Breast epithelium (tissue), 4 donors: ENCODE measurements at regions not wholly inside any gene's neighbourhood (a gene's known extent, or its start where the extent isn't known, plus 50 kb on each side); places are given as distances from the start of the nearest gene placed in this dataset.
"Not testable (repeated sequence)": the region's sequence is repeated elsewhere in the genome, so short reads cannot be mapped to it uniquely, and the experiment has no call there.

ENCODE experiments used
- DNase-seq, 2 donors: peaks; one replicate each; pipeline ENCODE4 v3.0.0-alpha.2; 2019; ENCODE audit warnings: low spot score in 2 of 2
- H3K27ac ChIP-seq, 2 donors: fragments of 200-600 bp; sonication (generic) in 1 of 2; one replicate each; pipeline ENCODE4 v1.5.1; 2016 to 2019; ENCODE audit warnings: mild to moderate bottlenecking in 1 of 2
- H3K27me3 ChIP-seq, 2 donors: fragments of 200-600 bp; sonication (generic) in 1 of 2; one replicate each; pipeline versions ENCODE4 v1.5.1 to v1.6.0; 2017 to 2019; ENCODE audit warnings: control low read depth in 1 of 2, mild to moderate bottlenecking in 1 of 2
- H3K36me3 ChIP-seq: fragments of 200-600 bp; one replicate; pipeline ENCODE4 v1.5.1; 2019
- H3K4me1 ChIP-seq, 2 donors: fragments of 200-600 bp; sonication (generic); one replicate each; pipeline ENCODE4 v1.5.1; 2016 to 2019; ENCODE audit warnings: control low read depth in 1 of 2
- H3K4me3 ChIP-seq, 3 donors: fragments of 200-600 bp; sonication (generic); 1 replicate in 2 of 3; 2 replicates in 1 of 3; pipeline ENCODE4 v1.5.1; 2016 to 2019; ENCODE audit warnings: mild to moderate bottlenecking in 3 of 3, moderate library complexity in 2 of 3
- H3K9me3 ChIP-seq, 2 donors: fragments of 200-600 bp; sonication (generic) in 1 of 2; one replicate each; pipeline ENCODE4 v1.5.1; 2016 to 2019; ENCODE audit warnings: control low read depth in 1 of 2
- POLR2A ChIP-seq: fragments of 450-650 bp; IDR thresholded peaks from one replicate; pipeline ENCODE4 v1.6.1; 2016; ENCODE audit warnings: antibody characterized with exemption, mild to moderate bottlenecking, moderate library complexity
- POLR2AphosphoS5 ChIP-seq, 3 donors: sonication (generic); formaldehyde crosslinking; IDR thresholded peaks; one replicate each; pipeline ENCODE4 v1.6.1; 2017; ENCODE audit warnings: antibody characterized with exemption in 3 of 3
- intact Hi-C: fragments of 100-400 bp; cut with DNase I; formaldehyde crosslinking; loops from one replicate; pipeline ENCODE4 v1.15.1; 2023; ENCODE audit warnings: low total_unique reads
- TF ChIP-seq, protein P1 (sequence below), 3 donors: fragments of 450-650 bp; IDR thresholded peaks; one replicate each; pipeline ENCODE4 v1.5.1; 2016 to 2017; ENCODE audit warnings: antibody characterized with exemption in 3 of 3, mild to moderate bottlenecking in 3 of 3, moderate library complexity in 3 of 3

DNA sequence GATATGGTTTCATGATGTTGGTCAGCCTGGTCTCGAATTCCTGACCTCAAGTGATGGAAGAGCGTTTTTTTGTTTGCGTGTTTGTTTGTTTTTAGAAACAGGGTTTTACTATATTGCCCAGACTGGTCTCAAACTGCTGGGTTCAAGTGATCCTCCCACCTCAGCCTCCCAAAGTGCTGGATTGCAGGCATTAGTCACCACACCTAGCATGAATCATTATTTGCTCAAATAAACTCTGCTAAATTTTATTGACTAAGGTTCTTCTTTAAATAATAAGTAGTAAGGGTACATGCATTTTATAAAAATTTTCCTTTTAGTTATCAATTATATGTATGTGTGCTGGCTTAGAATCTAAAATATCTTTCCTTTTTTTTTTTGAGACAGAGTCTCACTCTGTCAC, 52.9 kb downstream of the ZBTB9 start:
- H3K9me3 ChIP-seq = no peaks in the 10 kb centered on the region
- no peak overlapping the region for H3K27ac ChIP-seq
- H3K27me3 ChIP-seq = no peaks in the 10 kb centered on the region
- intact Hi-C loops = no loop called here
- H3K4me3 ChIP-seq = no peak overlapping the region
- no peaks in the 10 kb centered on the region for H3K36me3 ChIP-seq
- DNase-seq = no peak
- no peaks in the 10 kb centered on the region for H3K4me1 ChIP-seq
- TF ChIP-seq, protein P1, sequence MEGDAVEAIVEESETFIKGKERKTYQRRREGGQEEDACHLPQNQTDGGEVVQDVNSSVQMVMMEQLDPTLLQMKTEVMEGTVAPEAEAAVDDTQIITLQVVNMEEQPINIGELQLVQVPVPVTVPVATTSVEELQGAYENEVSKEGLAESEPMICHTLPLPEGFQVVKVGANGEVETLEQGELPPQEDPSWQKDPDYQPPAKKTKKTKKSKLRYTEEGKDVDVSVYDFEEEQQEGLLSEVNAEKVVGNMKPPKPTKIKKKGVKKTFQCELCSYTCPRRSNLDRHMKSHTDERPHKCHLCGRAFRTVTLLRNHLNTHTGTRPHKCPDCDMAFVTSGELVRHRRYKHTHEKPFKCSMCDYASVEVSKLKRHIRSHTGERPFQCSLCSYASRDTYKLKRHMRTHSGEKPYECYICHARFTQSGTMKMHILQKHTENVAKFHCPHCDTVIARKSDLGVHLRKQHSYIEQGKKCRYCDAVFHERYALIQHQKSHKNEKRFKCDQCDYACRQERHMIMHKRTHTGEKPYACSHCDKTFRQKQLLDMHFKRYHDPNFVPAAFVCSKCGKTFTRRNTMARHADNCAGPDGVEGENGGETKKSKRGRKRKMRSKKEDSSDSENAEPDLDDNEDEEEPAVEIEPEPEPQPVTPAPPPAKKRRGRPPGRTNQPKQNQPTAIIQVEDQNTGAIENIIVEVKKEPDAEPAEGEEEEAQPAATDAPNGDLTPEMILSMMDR (IDR thresholded peaks at IDR 0.05) = no peak

DNA sequence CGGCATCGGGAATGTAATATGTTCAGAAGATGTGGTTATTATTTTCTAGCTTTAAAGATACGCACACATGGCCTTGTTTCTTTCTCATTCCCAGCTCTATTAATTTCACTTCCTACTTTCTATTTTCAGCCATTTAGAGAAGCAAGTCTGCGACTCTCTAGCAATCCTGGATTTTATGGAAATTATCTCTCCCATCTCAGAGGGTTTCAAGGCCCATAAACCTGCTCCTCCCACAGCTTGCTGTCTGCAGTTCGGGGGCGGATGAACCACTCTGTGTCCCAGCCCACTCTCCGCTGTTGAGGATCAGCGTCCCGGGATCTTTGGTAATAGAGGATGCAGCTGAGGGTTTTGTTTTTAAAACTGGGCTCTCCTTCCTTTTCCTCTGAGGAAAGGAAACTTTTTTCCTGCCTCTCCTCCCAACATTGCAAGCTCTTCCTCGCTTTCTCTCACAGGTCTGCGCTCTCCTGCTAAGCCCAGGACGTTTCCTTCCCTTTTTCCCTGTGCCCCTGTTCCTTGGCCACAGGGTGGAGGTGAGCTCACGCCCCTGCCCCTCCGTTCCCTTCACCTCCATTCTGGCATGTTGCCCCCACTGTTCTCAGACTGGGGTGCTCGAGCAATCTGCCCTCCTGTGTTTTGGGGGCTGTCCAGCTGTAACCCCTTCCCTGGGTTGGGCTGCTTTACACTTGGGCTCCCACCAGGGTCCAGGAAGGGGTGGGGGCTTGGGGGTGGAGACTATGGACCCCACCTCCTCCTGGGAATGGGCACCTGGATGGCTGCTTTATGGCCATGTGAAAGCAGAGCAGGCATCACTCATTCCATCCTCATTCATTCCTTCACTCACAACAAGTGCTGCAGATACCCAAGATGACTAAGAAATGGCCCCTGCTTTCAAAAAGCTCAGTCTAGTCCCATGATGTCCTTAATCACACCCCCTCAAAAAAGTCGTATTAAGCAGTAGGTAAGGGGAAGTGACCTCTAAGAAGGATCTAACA, 54.9 kb downstream of the ZBTB9 start:
- TF ChIP-seq, protein P1 (IDR thresholded peaks at IDR 0.05) = no peak
- TF ChIP-seq POLR2A = no peak
- TF ChIP-seq POLR2AphosphoS5 (IDR thresholded peaks at IDR 0.05) = no peak
- Histone ChIP-seq H3K36me3 (no peaks in the 10 kb centered on the region), H3K27ac (no peak overlapping the region), H3K27me3 (no peaks in the 10 kb centered on the region), H3K9me3 (no peaks in the 10 kb centered on the region), H3K4me3 (peak overlapping the region; percentile 7 to 47 (median 20)), H3K4me1 (no peaks in the 10 kb centered on the region)
- no peak for DNase-seq
- intact Hi-C loops = no loop called here

DNA sequence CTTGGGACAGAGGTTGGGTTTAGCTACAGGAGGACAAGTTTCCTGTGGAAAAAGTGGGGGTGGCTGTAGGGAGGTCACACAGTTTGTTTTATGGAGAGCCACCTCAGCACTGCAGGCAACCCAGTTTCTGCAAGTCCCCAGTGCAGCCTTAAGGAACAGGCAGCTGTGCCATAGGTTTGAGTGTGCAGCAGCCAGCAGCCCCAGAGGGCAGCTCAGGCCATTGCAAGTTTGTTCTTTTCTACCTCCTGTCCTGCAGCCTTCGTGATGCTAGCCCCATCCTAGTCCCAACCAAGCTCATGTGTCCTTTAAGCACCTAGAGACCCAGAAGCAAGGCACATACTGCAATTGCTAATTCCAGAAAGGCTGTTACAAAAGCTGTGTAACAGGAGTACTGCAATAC, 58.8 kb downstream of the ZBTB9 start:
- intact Hi-C loops = no loop called here
- no peaks in the 10 kb centered on the region for H3K27me3 ChIP-seq

DNA sequence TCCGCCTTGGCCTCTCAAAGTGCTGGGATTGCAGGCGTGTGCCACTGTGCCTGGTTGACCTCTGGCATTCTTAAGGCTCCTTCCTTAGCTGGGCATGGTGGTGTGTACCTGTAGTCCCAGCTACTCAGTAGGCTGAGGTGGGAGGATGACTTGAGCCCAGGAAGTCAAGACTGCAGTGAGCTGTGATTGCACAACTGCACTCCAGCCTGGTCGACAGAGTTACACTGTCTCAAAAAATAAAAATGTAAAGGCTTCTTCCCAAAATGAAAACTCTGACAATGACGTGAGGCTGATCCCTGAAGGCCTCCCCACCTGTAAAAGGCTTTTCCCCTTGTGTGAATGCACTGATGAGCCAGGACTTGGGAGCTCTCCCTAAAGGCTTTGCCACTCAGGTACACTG, 62.4 kb downstream of the ZBTB9 start:
- H3K27me3 ChIP-seq = no peaks in the 10 kb centered on the region
- H3K36me3 ChIP-seq = no peaks in the 10 kb centered on the region
- H3K9me3 ChIP-seq = no peaks in the 10 kb centered on the region
- no peak overlapping the region for H3K4me3 ChIP-seq
- intact Hi-C loops = no loop called here
- H3K4me1 ChIP-seq = no peaks in the 10 kb centered on the region
- H3K27ac ChIP-seq = no peak overlapping the region
- DNase-seq = no peak
- TF ChIP-seq, protein P1 (IDR thresholded peaks at IDR 0.05) = no peak
- TF ChIP-seq POLR2AphosphoS5 (IDR thresholded peaks at IDR 0.05) (no peak), POLR2A (no peak)

More for the DNA sequence above, 58.8 kb downstream of the ZBTB9 start:
- TF ChIP-seq POLR2A (no peak), POLR2AphosphoS5 (IDR thresholded peaks at IDR 0.05) (no peak)
- TF ChIP-seq, protein P1 (IDR thresholded peaks at IDR 0.05) = no peak
- Histone ChIP-seq H3K9me3 (no peaks in the 10 kb centered on the region), H3K4me1 (no peaks in the 10 kb centered on the region), H3K36me3 (no peaks in the 10 kb centered on the region), H3K27ac (no peak overlapping the region), H3K4me3 (no peak overlapping the region)
- no peak for DNase-seq

DNA sequence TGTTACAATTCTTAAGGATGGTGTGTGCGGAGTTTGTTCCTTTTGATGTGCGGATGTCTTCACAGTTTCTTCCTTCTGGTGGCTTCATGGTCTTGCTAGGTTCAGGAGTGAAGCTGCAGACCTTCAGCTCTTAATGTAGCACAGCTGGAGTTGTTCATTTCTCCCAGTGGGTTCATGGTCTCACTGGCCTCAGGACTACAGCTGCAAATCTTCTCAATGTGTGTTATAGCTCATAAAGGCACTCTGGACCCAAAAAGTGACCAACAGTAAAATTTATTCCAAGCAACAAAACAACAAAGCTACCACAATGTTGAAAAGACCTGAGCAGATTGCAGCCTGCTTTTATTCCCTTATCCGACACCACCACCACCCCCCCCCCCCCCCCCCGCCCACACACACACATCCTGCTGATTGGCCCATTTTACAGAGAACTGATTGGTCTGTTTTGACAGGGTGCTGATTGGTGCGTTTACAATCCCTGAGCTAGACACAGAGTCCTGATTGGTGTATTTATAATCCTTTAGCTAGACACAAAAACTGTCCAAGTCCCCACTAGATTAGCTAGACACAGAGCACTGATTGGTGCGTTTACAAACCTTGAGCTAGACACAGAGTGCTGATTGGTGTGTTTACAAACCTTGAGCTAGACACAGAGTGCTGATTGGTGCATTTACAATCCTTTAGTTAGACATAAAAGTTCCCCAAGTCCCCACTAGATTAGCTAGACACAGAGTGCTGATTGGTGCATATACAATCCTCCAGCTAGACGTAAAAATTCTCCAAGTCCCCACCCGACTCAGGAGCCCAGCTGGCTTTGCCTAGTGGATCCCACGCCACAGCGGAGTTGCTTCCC, 59.2 kb downstream of the BAK1 start:
- not testable (repeated sequence) for H3K4me3 ChIP-seq, DNase-seq, H3K4me1 ChIP-seq, H3K36me3 ChIP-seq, H3K27ac ChIP-seq, H3K27me3 ChIP-seq, H3K9me3 ChIP-seq
- intact Hi-C loops = loop anchor here (10.0 kb wide), 1 partner anchor 464 kb away; no protein-coding TSS in a partner anchor
